HepG2 (cell line): ENCODE measurements at regions not wholly inside any gene's neighbourhood (a gene's known extent, or its start where the extent isn't known, plus 50 kb on each side); places are given as distances from the start of the nearest gene placed in this dataset.

Experiments
- ASH2L ChIP-seq: fragments of 300-600, 200-600 bp; sonication (generic); IDR thresholded peaks from 2 replicates; pipeline ENCODE4 v1.7.0; 2017; ENCODE audit warnings: low read depth, mild to moderate bottlenecking, moderate library complexity, mixed read lengths, low read length; ENCODE audit not compliant: insufficient read length
- ELF1 ChIP-seq: sonication (generic); formaldehyde crosslinking; IDR thresholded peaks from 2 replicates; pipeline ENCODE4 v1.4.0; 2020; ENCODE audit warnings: missing genetic modification reagents
- GABPA ChIP-seq, 2 experiments: IDR thresholded peaks; 2 replicates each; pipeline ENCODE4 v1.6.1; 2011 to 2016; ENCODE audit warnings: low read depth in 2 of 2, low read length in 1 of 2, missing biosample characterization in 1 of 2, missing genetic modification characterization in 1 of 2
- MXI1 ChIP-seq: IDR thresholded peaks from 3 replicates; pipeline ENCODE4 v1.6.1; 2012; ENCODE audit warnings: low read depth, low read length, inconsistent platforms, borderline replicate concordance
- NFYB ChIP-seq: sonication (generic); formaldehyde crosslinking; IDR thresholded peaks from 2 replicates; pipeline ENCODE4 v1.4.0; 2020; ENCODE audit warnings: missing genetic modification reagents
- PHF5A ChIP-seq: IDR thresholded peaks from one replicate; pipeline ENCODE4 v1.6.1; 2018; ENCODE audit warnings: low read depth, missing genetic modification reagents; ENCODE audit not compliant: unreplicated experiment
- THAP11 ChIP-seq: IDR thresholded peaks from 2 replicates; pipeline ENCODE4 v1.6.1; 2016; ENCODE audit warnings: missing biosample characterization, missing genetic modification reagents
- THAP7 ChIP-seq: sonication (generic); formaldehyde crosslinking; IDR thresholded peaks from 2 replicates; pipeline ENCODE4 v1.8.1; 2023; ENCODE audit warnings: mild to moderate bottlenecking, missing genetic modification reagents
- ZNF33B ChIP-seq: sonication (generic); formaldehyde crosslinking; IDR thresholded peaks from 2 replicates; pipeline ENCODE4 v1.5.1; 2020; ENCODE audit warnings: mild to moderate bottlenecking, missing genetic modification reagents
- ZNF547 ChIP-seq: sonication (generic); formaldehyde crosslinking; IDR thresholded peaks from 2 replicates; pipeline ENCODE4 v1.5.1; 2020; ENCODE audit warnings: mild to moderate bottlenecking, missing genetic modification reagents
- TF ChIP-seq, protein P1 (sequence below): sonication (generic); formaldehyde crosslinking; IDR thresholded peaks from 2 replicates; pipeline ENCODE4 v1.4.0; 2020; ENCODE audit warnings: missing genetic modification reagents
- TF ChIP-seq, protein P2 (sequence below): sonication (generic); formaldehyde crosslinking; IDR thresholded peaks from 2 replicates; pipeline ENCODE4 v1.5.0; 2020; ENCODE audit warnings: mild to moderate bottlenecking, missing genetic modification reagents, moderate library complexity
- TF ChIP-seq, protein P3 (sequence below), 2 experiments: sonication (generic) in 1 of 2; formaldehyde crosslinking in 1 of 2; IDR thresholded peaks; 2 replicates each; pipeline versions ENCODE4 v1.5.1 to v1.6.1; 2011 to 2020; ENCODE audit warnings: borderline replicate concordance in 1 of 2, low read depth in 1 of 2, low read length in 1 of 2, mild to moderate bottlenecking in 1 of 2, missing genetic modification reagents in 1 of 2, moderate library complexity in 1 of 2

DNA sequence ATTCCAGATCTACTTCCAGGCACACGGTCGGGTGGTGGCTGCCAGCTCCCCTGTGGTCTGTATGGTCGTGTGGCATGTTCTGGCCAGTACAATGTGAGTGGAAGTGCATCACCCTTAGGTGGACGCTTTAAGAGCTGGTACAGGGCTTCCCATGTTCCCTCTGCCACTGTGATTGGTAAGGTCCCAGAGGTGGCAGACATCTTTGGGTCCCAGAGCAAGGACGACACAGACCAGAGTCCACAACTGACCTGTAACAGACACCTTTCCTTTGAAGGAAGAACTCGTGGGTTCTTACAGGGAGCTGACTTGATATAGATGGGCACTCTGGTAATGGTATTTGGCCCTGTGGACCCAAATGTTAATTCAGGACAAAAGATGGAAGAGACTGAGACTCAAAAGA is 90.0 kb upstream of the GDNF start:
- TF ChIP-seq ZNF547 (CRISPR knock-in tag) (no peak), THAP7 (CRISPR knock-in tag) (no peak), PHF5A (CRISPR knock-in tag) (no peak), ZNF33B (CRISPR knock-in tag) (no peak), THAP11 (CRISPR knock-in tag) (no peak), GABPA (IDR thresholded peaks at IDR 0.05; ENCODE audit: low read depth, low read length) (no peak), GABPA (CRISPR knock-in tag; IDR thresholded peaks at IDR 0.05; ENCODE audit: low read depth) (no peak), ASH2L (no peak), NFYB (no peak), ELF1 (CRISPR knock-in tag) (no peak), MXI1 (no peak)
- TF ChIP-seq, protein P1, sequence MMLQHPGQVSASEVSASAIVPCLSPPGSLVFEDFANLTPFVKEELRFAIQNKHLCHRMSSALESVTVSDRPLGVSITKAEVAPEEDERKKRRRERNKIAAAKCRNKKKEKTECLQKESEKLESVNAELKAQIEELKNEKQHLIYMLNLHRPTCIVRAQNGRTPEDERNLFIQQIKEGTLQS = no peak
- TF ChIP-seq, protein P2, sequence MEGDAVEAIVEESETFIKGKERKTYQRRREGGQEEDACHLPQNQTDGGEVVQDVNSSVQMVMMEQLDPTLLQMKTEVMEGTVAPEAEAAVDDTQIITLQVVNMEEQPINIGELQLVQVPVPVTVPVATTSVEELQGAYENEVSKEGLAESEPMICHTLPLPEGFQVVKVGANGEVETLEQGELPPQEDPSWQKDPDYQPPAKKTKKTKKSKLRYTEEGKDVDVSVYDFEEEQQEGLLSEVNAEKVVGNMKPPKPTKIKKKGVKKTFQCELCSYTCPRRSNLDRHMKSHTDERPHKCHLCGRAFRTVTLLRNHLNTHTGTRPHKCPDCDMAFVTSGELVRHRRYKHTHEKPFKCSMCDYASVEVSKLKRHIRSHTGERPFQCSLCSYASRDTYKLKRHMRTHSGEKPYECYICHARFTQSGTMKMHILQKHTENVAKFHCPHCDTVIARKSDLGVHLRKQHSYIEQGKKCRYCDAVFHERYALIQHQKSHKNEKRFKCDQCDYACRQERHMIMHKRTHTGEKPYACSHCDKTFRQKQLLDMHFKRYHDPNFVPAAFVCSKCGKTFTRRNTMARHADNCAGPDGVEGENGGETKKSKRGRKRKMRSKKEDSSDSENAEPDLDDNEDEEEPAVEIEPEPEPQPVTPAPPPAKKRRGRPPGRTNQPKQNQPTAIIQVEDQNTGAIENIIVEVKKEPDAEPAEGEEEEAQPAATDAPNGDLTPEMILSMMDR (CRISPR knock-in tag) = no peak
- TF ChIP-seq, protein P3, sequence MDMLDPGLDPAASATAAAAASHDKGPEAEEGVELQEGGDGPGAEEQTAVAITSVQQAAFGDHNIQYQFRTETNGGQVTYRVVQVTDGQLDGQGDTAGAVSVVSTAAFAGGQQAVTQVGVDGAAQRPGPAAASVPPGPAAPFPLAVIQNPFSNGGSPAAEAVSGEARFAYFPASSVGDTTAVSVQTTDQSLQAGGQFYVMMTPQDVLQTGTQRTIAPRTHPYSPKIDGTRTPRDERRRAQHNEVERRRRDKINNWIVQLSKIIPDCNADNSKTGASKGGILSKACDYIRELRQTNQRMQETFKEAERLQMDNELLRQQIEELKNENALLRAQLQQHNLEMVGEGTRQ (IDR thresholded peaks at IDR 0.05; ENCODE audit: low read depth, low read length) = no peak
- TF ChIP-seq, protein P3 (CRISPR knock-in tag; IDR thresholded peaks at IDR 0.05; ENCODE audit: borderline replicate concordance) = no peak
